ENCODE measurements at regions not wholly inside any gene's neighbourhood (a gene's known extent, or its start where the extent isn't known, plus 50 kb on each side); places are given as distances from the start of the nearest gene placed in this dataset.
A peak's percentile ranks its signal among the peaks of the same experiment; 100 is the strongest.

DNA sequence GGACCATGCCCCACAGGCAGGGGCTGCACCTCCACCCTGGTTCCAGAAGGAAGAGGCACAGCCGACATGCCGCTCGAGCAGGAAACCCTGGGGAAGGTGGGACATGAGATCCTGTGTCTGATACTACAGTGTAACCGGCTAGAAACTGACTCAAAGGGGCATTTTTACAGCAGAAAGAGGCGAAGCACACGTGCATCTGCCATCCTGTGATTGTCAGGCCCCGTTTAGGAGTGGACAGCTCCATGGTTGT, 62.7 kb downstream of the SIK1 start:
- DNase-seq: no peak

- DNase-seq: no peak
These were observed 63.2 kb downstream of the SIK1 start for GRCh38 chr21:43363506-43364260.

GRCh38 chr21:43362915-43363314, 64.0 kb downstream of the SIK1 start:
- DNase-seq: no peak

DNA sequence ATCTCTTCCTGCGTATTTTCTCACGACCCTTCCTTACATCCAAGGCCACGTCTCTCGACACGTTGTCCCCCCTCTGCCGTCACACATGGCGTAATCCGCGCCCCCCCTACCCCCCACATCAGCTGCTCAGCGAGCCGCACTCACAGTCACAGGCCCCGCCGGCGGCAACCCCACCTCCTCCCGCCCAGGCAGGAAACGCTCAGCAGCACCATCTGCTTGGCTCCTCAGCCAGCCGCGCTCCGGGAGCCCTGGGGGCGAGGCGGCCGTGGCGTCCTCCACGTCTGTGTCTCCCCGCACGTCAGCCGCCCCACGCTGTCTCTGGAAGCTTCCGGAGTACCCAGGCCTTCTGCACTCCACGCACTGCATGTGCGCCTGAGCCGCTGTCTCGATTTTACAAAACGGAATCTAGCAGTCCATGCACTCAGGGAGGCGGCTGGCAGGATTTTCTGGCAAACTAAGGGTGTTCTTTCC, 64.6 kb downstream of the SIK1 start:
- peak; percentile 75 for DNase-seq

- DNase-seq: peak; percentile 78
These were observed 65.2 kb downstream of the SIK1 start for GRCh38 chr21:43361493-43362296.

- DNase-seq: peak; percentile 36
These were observed 65.8 kb downstream of the SIK1 start for GRCh38 chr21:43361127-43361492.

DNA sequence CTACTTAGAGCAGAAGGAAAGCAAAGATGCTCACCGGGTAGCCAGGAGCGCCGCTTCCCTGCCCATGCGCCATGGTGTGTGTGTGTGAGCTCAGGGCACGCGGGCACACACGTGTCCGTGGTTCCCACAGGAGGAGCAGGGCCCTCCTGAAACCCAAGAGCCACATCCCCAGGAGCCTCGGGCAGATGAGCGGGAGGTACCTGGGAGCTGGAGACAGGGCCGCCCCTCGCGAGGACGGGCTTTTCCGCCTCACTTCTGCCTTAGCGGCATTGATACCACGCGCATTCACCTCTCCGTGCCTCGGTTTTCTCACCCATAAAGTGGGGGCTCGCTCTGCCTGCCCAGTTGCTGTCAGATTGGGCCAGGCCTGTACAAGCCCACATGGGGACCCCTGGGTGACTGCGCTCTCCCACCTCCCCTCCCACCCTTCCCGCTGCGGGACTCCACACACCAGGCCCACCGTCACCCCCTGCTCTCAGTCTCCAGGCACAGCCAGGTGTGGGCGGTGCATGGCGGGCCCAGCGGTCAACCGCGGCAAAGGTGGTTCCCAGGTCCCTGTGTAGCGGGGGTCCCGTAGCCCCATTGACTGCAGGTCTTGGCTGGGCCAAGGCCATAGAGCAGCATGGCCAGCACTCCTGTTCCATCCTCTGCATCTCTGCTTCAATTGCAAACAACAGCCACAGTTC, 66.3 kb downstream of the SIK1 start:
- no peak for DNase-seq

DNA sequence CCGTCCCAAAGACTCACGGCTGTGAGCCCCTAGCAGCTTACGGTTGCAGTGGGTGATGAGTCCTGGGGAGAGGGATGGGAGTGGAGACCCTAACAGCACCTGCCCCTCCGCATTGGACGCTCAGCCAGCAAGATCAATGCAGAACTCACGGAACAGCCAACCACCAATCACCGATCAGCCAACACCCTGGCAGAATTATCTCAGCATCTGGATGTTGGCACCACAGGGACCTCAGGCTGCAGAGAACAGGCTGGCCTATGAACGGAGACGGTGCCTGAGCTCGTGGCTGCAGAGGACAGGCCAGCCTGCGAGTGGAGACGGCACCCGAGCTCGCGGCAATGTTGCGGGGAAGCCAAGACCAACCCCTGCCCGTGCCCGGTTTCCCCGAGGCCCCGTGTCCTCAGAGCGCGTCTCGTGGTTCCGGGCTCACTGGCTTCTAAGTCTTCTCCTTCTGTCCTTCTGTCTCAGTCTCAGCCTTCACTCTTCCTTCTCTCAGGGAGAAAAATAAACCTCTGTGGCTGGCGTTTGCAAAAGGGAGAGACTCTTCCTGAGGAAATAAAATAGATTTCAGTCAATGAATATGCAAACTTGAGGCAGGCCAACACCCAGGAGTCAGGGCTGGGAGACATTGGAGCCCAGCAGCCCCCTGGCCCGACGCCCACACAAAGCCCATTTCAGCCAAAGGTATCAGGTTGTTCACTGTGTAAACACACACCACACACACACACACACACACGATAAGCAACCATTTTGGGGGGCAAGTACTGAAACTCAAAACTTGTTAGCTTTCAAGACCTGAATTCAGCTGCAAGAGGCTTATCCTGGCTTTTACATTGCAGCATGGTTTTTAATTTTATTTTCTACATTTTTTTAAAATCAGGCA, 67.8 kb downstream of the SIK1 start:
- DNase-seq: peak; percentile 31

DNA sequence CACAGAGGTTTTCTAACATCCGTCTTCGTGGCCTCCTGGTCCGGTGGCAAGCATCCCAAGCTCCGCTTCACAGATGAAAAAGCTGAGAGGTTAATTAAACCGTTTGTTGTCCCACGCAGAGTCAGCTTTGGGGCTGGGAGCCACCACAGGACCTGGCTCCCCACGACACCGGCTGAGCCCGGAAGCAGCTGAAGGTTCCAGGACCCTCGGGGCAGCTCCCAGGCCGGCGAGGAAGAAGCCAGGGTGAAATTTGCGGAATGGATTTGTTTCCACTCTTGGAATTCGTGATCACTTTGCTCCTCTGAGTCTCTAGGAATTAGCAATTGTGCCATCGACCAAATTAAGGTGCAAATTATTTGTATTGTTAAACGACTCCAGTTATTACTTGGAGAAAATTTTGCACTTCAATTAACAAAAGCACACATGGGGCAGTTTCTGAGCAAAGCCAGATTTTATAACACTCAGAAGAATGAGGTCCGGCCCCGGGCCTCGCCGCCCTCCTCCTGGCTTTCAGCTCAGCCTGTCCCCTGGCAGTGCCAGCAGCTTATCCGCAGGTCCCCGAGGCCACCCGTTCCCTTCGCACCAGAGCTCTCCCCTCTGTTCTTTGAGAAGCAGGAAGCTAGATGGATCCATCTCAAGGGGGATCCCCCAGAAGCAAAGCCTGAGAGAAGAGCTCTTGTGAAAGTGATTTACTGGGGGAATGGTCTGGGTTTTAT, 69.1 kb downstream of the SIK1 start:
- no peak for DNase-seq

GRCh38 chr21:43355925-43356289, 71.0 kb downstream of the SIK1 start:
- DNase-seq: no peak

DNA sequence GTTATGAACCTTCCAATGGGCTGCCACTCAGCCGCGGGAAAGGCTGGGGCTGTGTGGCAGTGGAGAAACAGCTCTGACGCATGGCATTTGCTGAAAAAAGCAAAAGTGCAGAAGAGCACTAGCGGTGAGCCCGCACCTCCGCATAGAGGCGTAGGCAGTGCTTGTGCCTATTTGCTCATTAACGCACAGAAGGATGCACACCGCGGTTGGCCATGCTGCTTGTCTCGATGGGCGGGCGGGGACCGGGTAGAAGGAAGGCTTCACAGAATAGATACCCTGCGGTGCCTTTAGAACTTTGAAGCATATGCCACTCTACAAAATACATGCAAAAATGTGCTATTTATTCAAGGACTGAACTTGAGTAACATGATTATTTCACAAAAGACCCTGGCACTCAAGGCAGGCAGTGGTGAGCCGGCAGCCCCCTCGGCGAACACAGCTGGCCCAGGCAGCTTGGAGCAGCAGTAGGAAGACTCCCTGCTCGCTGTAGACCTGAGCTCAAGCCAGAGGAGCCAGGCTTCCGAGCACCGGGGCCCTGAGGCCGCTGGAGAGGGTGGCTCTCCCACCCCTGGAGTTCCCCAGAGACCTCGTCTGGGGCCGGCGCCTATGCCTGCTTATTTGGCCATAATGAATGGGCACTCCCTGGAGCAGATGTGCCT, 71.5 kb downstream of the SIK1 start:
- DNase-seq: peak; percentile 81

- no peak for DNase-seq
These were observed 72.3 kb downstream of the SIK1 start for GRCh38 chr21:43354666-43355065.

GRCh38 chr21:43354026-43354420, 72.9 kb downstream of the SIK1 start:
- DNase-seq: no peak

- DNase-seq: no peak
These were observed 73.5 kb downstream of the SIK1 start for GRCh38 chr21:43353282-43354025.

DNA sequence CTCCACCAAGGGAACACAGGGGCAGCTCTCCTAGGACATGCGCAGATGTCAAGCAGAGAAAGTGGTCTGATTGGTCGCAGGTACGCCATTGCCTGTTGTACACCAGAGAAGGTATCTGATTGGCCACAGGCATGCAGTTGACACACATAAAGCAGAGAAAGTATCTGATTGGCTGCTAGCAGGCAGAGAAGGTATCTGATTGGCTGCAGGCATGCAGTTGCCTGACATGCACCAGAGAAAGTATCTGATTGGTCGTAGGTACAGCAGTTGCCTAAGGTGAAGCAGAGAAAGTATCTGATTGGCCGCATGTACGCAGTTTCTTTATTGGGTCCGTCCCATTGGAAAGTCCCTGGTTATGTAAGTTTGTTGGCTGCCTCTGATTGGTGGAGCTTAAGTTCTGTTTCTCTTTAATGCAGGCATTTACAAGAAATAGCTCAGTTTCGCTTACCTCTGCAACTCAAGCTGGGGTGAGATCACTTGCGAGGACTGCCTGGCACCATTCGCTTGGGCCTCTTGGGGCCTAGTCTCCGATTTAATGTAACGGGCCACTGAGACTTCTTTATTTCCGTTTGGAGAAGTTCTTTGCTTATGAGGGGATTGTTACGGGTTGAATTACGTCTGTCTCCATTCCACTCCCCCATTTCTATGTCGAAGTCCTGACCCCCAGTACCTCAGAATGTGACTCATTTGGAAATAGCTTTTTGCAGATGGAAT, 74.2 kb downstream of the SIK1 start:
- DNase-seq: no peak

DNA sequence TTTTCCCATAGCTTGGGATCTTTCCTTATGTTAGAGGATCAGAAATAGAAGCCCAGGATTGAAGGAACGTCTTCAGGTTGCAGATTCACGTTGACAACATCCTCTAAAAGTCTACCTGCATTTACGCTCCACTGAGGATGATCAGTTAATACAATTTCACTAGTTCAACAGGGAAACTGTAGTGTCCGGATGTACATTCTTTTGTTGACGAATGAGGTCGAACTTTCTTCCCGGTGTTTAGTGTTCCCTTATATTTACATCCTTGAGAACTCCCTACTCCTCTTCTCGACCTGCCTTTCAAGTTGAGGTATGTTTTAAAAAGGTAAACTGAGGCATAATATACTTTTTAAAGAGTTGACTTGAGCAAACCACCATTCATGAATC, 74.8 kb downstream of the SIK1 start:
- no peak for DNase-seq

DNA sequence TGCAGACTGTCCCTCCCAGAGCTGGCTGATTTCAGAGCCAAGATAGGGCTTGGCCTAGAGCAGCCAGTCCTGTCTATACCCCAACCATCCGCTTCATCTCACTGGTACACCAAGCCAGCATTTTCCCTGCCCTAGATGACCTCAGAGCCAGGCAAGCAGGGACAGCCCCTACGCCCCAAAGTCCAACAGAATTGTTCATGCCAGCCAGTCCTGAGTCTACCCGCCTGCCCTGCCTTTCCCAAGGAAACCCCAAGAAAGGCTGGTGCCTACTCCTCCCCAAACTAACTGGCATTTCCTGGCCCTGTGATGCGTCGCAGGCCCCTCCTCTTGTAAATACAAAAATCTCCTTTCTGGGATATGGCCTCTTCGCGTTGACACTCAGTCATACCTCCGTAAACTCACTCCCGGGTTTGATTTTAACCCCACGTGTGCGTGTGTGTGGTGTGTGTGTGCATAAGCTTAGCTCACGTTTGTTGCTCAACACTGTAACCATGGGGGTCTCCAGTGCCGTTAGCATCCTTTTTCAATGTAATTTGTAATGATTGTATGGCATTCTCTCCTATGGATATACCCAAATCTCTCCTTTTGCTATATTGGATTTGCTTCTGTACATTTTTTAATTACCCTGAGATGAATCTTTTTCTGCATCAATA, 75.3 kb downstream of the SIK1 start:
- DNase-seq: no peak

DNA sequence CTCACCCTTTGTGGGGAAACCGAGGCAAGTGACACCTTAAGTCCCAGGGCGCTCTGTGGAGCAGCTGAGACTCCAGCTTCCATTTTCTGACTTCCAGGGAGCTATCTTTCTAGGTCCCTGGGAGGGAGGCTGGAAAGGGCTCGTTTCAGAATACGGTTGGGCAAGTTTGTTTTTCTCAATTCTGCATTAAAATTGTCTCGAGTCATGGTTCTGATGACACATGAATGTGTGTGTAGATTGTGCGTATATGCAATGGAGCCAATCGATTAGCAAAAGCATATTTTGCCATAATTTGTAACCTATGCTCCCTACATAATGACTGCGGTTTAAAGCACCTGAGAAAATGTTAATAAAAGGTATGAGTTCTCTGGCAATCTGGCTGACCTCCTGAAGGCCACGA, 77.3 kb downstream of the SIK1 start:
- no peak for DNase-seq

DNA sequence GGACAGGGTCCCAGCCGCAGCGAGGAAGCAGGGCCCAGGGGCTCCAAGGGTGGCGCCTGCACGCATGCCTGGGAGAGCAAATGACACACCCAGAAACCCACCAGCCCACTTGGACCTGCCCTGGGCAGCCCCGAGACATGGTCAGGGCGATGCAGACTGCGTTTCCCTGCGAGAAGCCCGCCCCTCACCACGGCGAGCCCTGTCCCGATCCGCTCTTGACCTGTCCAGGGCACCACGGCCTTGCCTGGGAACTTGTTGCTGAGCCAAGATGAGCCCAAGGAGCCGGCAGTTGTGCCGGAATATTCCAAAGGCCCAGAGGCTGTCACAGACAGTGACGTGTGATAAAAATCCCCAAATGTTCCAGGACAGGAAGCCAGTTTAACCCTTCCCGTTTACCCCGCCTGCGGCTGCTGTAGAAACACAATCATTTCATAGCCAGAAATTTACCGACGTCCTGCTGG, 78.1 kb downstream of the SIK1 start:
- no peak for DNase-seq
